ENCODE measurements at regions not wholly inside any gene's neighbourhood (a gene's known extent, or its start where the extent isn't known, plus 50 kb on each side); places are given as distances from the start of the nearest gene placed in this dataset.

DNA sequence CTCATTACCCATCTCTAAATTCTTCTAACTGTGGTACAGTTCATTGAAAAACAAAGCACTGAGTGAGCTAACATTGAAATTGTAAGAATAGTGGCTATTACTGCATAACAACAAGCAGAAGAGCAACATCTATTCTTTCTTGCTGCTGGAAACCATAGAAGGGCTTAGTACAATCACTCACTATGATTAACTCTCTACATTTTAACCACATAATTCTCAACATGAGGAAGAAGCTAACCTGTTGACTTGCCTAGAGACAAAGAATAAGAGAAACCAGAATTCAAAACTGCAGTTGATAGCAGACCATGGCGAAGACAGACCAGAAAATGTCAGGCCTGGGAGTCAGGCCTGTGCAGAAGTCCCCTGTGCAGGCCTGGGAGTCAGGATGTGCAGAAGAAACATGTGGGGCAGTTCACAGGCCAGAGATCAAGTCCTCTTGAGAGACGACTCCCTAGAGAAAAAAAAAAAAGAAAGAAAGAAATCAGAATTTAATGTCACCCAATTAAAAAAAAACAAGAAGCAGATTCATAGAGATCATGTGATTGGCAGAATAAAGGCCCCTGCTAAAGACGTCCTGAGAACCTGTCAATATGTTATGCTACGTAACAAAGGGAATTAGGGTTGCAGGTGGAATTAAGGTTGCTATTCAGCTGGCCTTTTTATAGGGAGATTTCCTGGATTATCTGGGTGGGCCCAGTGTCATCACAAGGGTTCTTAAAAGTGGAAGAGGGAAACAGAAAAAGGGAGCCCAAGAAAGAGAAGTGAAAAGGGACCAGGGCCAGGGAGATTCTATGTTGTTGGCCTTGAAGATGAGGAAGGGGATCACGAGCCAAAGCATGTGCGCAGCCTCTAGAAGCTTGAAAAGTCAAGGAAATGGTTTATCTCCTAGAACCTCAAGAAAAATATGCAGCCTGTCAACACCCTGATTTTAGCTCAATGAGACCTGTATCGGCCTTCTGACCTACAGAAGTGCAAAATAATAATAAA lies 94.9 kb downstream of the MRPL39 start:
- Histone ChIP-seq H3K9me3 (no peaks in the 10 kb centered on the region), H3K36me3 (replicated peaks in 1 of 2; ENCODE audit: insufficient read depth in 1 of 2, low read depth in 2 of 2) (no peaks in the 10 kb centered on the region), H3K27ac (no peak overlapping the region), H3K4me1 (no peaks in the 10 kb centered on the region), H3K4me3 (no peak overlapping the region), H3K27me3 (no peaks in the 10 kb centered on the region)
- 62 to 74% methylated on average over 7 of the region's 7 CpGs for WGBS, 2 donors
- ATAC-seq = no peak
- TF ChIP-seq, protein P1, sequence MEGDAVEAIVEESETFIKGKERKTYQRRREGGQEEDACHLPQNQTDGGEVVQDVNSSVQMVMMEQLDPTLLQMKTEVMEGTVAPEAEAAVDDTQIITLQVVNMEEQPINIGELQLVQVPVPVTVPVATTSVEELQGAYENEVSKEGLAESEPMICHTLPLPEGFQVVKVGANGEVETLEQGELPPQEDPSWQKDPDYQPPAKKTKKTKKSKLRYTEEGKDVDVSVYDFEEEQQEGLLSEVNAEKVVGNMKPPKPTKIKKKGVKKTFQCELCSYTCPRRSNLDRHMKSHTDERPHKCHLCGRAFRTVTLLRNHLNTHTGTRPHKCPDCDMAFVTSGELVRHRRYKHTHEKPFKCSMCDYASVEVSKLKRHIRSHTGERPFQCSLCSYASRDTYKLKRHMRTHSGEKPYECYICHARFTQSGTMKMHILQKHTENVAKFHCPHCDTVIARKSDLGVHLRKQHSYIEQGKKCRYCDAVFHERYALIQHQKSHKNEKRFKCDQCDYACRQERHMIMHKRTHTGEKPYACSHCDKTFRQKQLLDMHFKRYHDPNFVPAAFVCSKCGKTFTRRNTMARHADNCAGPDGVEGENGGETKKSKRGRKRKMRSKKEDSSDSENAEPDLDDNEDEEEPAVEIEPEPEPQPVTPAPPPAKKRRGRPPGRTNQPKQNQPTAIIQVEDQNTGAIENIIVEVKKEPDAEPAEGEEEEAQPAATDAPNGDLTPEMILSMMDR (IDR thresholded peaks at IDR 0.05) = no peak
- no peak for TF ChIP-seq POLR2A (IDR thresholded peaks at IDR 0.05)
- intact Hi-C loops (cut with DNase I) = no loop called here
- no peak for DNase-seq

DNA sequence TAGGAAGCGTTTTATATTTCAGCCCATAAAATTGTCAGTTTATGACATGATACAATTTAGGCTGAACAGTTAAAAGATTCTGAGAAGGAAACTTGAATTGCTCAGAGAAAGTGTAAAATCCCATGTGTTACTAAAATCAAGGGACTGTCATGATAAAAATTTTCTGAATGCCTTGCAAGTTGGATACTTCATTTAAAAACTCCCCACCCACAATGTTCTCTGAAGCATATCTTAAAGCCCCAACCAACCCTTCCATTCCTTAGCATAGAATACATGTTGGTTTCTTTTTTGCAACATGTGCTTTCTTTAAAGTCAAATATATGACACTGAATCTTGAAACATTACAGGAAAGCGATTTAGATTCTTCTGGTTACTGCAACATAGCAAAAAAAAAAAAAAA lies 97.4 kb downstream of the MRPL39 start:
- Histone ChIP-seq H3K27me3 (no peaks in the 10 kb centered on the region), H3K9me3 (no peaks in the 10 kb centered on the region), H3K36me3 (replicated peaks in 1 of 2; ENCODE audit: insufficient read depth in 1 of 2, low read depth in 2 of 2) (no peaks in the 10 kb centered on the region), H3K4me3 (no peak overlapping the region), H3K27ac (no peak overlapping the region), H3K4me1 (no peaks in the 10 kb centered on the region)
- ATAC-seq = no peak
- 46% methylated on average over 2 of the region's 2 CpGs for WGBS, 2 donors
- no peak for DNase-seq
- intact Hi-C loops (cut with DNase I) = no loop called here
- no peak for TF ChIP-seq POLR2A (IDR thresholded peaks at IDR 0.05)
- TF ChIP-seq, protein P1 (IDR thresholded peaks at IDR 0.05) = no peak

DNA sequence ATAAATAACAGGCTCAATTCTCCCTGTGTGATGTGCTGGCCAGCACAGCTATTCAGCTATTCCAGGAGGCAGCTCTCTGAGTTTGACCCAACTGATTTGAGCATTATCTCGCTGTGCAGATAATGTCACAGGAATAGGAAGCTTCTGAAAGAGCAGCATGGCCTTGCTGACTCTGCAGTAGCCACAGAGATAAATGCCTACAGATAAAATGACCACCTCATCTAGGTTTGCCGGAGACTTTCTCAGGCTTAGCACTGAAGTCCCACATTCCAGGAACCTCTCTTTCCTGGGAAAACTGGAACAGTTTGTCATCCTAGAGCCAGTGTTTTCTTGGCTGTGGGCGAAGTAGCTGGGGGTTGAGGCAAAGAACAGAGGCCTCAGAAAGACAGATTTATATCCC lies 98.9 kb downstream of the MRPL39 start:
- Histone ChIP-seq H3K36me3 (replicated peaks in 1 of 2; ENCODE audit: insufficient read depth in 1 of 2, low read depth in 2 of 2) (no peaks in the 10 kb centered on the region), H3K27ac (no peak overlapping the region), H3K4me3 (no peak overlapping the region), H3K27me3 (no peaks in the 10 kb centered on the region), H3K9me3 (no peaks in the 10 kb centered on the region), H3K4me1 (no peaks in the 10 kb centered on the region)
- ATAC-seq (no peak), DNase-seq (no peak)
- WGBS, 2 donors = 53 to 56% methylated on average over 3 of the region's 3 CpGs
- TF ChIP-seq, protein P1 (IDR thresholded peaks at IDR 0.05) = no peak
- TF ChIP-seq POLR2A (IDR thresholded peaks at IDR 0.05) = no peak
- intact Hi-C loops (cut with DNase I) = no loop called here

DNA sequence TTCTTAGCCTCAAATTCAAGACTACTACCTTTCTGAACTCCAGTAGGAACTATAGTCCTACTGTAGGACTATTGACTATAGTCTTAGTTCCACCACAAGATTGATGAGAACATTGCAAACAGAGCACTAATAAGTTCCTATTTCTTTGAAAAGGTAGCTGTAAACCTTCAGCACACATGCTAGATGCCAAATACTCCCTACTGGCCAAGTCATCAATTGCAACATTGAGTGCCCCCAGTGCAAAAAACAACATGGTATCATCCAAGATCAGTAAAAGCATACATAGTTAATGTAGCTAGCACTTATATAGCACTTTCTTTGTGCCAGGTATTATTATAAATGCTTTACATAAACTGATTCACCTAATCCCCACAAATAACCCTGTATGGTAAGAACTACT lies 99.8 kb downstream of the MRPL39 start:
- no peaks in the 10 kb centered on the region for H3K4me1 ChIP-seq
- no peak overlapping the region for H3K27ac ChIP-seq
- H3K9me3 ChIP-seq = no peaks in the 10 kb centered on the region
- no peak for ATAC-seq
- no peak overlapping the region for H3K4me3 ChIP-seq
- no peaks in the 10 kb centered on the region for H3K27me3 ChIP-seq
- no peak for DNase-seq
- no peaks in the 10 kb centered on the region for H3K36me3 ChIP-seq (replicated peaks in 1 of 2; ENCODE audit: insufficient read depth in 1 of 2, low read depth in 2 of 2)
- intact Hi-C loops (cut with DNase I) = no loop called here
- no peak for TF ChIP-seq POLR2A (IDR thresholded peaks at IDR 0.05)
- TF ChIP-seq, protein P1 (IDR thresholded peaks at IDR 0.05) = no peak

DNA sequence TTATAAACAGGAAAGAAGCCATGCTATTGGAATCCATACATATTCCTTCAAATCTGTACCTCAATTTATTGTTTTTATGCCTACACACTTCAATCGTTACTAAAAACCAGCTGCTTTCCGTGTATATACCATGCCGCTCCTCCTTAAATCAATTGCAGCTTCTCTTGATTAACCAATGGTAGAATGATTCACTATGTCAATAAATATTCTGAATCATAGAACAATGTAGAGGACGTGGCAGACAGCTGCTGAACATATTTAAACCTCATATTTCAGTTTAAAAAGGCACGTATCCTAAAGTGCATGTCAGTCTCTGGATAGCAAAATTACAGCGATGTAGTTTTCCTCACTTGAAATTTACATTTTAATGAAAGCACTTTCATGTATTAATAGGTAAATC lies 100.4 kb downstream of the MRPL39 start:
- 64 to 70% methylated on average over 6 of the region's 6 CpGs for WGBS, 2 donors
- ATAC-seq = no peak
- intact Hi-C loops (cut with DNase I) = no loop called here
- no peak for TF ChIP-seq POLR2A (IDR thresholded peaks at IDR 0.05)
- TF ChIP-seq, protein P1 (IDR thresholded peaks at IDR 0.05) = no peak
- H3K4me1 ChIP-seq = no peaks in the 10 kb centered on the region
- no peak overlapping the region for H3K4me3 ChIP-seq
- H3K27ac ChIP-seq = no peak overlapping the region
- H3K9me3 ChIP-seq = no peaks in the 10 kb centered on the region
- no peaks in the 10 kb centered on the region for H3K27me3 ChIP-seq
- DNase-seq = no peak
- no peaks in the 10 kb centered on the region for H3K36me3 ChIP-seq (replicated peaks in 1 of 2; ENCODE audit: insufficient read depth in 1 of 2, low read depth in 2 of 2)

All from body of pancreas (tissue), 4 donors.